ENCODE measurements at regions not wholly inside any gene's neighbourhood (a gene's known extent, or its start where the extent isn't known, plus 50 kb on each side); places are given as distances from the start of the nearest gene placed in this dataset.

DNA sequence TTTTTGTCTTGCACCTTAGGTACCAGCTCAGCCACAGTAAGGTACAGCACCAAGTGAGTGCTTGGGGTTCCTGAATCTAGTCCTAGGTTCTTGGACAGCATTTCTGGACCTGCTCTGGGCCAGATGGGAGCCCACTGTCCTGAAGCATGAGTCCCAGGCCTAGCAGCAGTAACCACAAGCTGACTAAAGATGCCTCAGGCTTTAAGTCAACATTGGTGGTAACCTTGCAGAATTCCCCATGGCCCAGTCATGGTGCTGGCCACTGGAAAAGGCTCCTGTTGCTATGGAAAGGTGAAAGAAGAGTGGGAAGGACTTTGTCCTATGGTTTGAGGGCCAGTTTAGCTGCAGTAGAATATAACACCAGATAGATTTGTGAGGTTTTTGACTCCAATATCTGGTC lies 86.9 kb upstream of the CLEC14A start:
- POLR2A ChIA-PET: no interaction called here
- H3K4me3 ChIP-seq (ENCODE audit: low read depth, low read length, poor library complexity, severe bottlenecking): no peak overlapping the region

DNA sequence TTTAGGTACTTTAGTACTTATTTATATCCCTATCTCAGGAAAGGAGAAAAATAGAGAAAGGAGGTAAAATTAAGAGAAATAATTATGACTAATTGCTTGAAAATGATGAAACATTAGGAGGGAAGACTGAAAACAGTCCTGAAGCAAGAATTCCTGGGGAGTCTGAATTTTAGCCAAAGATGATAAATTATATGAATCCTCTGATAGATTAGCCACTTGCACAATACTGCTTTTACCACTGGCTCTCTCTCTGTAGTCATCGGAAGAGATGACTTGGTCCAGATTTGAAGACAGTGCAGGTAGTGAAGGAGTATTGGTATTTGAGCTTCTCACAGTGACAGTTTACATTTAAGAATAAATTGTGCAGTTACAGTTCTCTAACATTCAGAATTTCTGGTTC lies 83.8 kb upstream of the CLEC14A start:
- Histone ChIP-seq H3K79me2 (ENCODE audit: insufficient read depth, low read depth, low read length) (no peaks in the 10 kb centered on the region), H3K9me3 (ENCODE audit: low read length) (no peaks in the 10 kb centered on the region), H3K4me3 (ENCODE audit: low read depth, low read length, poor library complexity, severe bottlenecking) (no peak overlapping the region), H2AFZ (ENCODE audit: low read length) (no peak overlapping the region), H3K4me1 (ENCODE audit: insufficient read depth, low read length, poor library complexity, severe bottlenecking) (no peaks in the 10 kb centered on the region), H3K36me3 (ENCODE audit: insufficient read depth, low read length) (no peaks in the 10 kb centered on the region), H3K27ac (ENCODE audit: low read depth, low read length, poor library complexity, severe bottlenecking) (no peak overlapping the region), H4K20me1 (ENCODE audit: insufficient read depth, low read length) (no peaks in the 10 kb centered on the region), H3K9me2 (ENCODE audit: insufficient read depth, low read length) (no peaks in the 10 kb centered on the region), H3K4me2 (ENCODE audit: low read length) (no peak overlapping the region)
- intact Hi-C loops (cut with micrococcal nuclease; ENCODE audit: unreplicated experiment): no loop called here
- CTCF ChIA-PET (ENCODE audit: unreplicated experiment): no interaction called here
- POLR2A ChIA-PET: interaction anchor here (1.0 kb wide), 1 partner anchor 10 kb away, joined by 3 read pairs; no protein-coding TSS in a partner anchor
- TF ChIP-seq, protein P1, sequence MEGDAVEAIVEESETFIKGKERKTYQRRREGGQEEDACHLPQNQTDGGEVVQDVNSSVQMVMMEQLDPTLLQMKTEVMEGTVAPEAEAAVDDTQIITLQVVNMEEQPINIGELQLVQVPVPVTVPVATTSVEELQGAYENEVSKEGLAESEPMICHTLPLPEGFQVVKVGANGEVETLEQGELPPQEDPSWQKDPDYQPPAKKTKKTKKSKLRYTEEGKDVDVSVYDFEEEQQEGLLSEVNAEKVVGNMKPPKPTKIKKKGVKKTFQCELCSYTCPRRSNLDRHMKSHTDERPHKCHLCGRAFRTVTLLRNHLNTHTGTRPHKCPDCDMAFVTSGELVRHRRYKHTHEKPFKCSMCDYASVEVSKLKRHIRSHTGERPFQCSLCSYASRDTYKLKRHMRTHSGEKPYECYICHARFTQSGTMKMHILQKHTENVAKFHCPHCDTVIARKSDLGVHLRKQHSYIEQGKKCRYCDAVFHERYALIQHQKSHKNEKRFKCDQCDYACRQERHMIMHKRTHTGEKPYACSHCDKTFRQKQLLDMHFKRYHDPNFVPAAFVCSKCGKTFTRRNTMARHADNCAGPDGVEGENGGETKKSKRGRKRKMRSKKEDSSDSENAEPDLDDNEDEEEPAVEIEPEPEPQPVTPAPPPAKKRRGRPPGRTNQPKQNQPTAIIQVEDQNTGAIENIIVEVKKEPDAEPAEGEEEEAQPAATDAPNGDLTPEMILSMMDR (conservative IDR thresholded peaks at IDR 0.05; ENCODE audit: low read length): no peak
- TF ChIP-seq EZH2phosphoT487 (IDR thresholded peaks at IDR 0.05; ENCODE audit: borderline replicate concordance, low read depth, low read length): no peak
- BruUV-seq (replicated peaks): no TSS peak
- no peak for DNase-seq (ENCODE audit: low spot score)

More for the DNA sequence above, 86.9 kb upstream of the CLEC14A start:
- no peak overlapping the region for H2AFZ ChIP-seq (ENCODE audit: low read length)
- H3K36me3 ChIP-seq (ENCODE audit: insufficient read depth, low read length): no peaks in the 10 kb centered on the region
- TF ChIP-seq, protein P1 (conservative IDR thresholded peaks at IDR 0.05; ENCODE audit: low read length): no peak
- H3K9me3 ChIP-seq (ENCODE audit: low read length): no peaks in the 10 kb centered on the region
- no peaks in the 10 kb centered on the region for H3K79me2 ChIP-seq (ENCODE audit: insufficient read depth, low read depth, low read length)
- DNase-seq (ENCODE audit: low spot score): no peak
- BruUV-seq (replicated peaks): no TSS peak
- H3K27ac ChIP-seq (ENCODE audit: low read depth, low read length, poor library complexity, severe bottlenecking): no peak overlapping the region
- intact Hi-C loops (cut with micrococcal nuclease; ENCODE audit: unreplicated experiment): no loop called here
- H3K9me2 ChIP-seq (ENCODE audit: insufficient read depth, low read length): no peaks in the 10 kb centered on the region
- no peak overlapping the region for H3K4me2 ChIP-seq (ENCODE audit: low read length)
- H3K4me1 ChIP-seq (ENCODE audit: insufficient read depth, low read length, poor library complexity, severe bottlenecking): no peaks in the 10 kb centered on the region
- no peaks in the 10 kb centered on the region for H4K20me1 ChIP-seq (ENCODE audit: insufficient read depth, low read length)
- CTCF ChIA-PET (ENCODE audit: unreplicated experiment): no interaction called here

DNA sequence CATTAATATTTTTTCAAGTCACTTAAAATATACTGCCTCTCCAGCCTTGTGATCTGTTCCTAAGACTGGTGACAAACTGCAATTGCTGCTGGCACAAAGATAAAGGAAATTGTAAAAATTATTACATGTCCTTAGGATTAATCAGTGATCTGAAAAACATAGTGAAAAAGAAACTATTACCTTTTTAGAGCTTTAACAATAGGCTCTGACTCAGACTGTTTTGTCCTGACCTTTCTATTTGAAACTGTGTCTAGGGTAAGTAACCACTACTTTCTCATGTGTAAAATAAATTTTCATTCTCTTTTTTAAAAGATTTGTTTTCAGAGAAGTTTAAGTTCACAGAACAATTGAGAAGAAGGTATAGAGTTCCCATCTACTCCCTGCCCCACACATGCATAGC lies 80.4 kb upstream of the CLEC14A start:
- intact Hi-C loops (cut with micrococcal nuclease; ENCODE audit: unreplicated experiment): no loop called here
- Histone ChIP-seq H3K4me2 (ENCODE audit: low read length) (no peak overlapping the region), H3K36me3 (ENCODE audit: insufficient read depth, low read length) (no peaks in the 10 kb centered on the region), H3K27ac (ENCODE audit: low read depth, low read length, poor library complexity, severe bottlenecking) (no peak overlapping the region), H3K9me3 (ENCODE audit: low read length) (no peaks in the 10 kb centered on the region), H3K4me1 (ENCODE audit: insufficient read depth, low read length, poor library complexity, severe bottlenecking) (no peaks in the 10 kb centered on the region), H3K4me3 (ENCODE audit: low read depth, low read length, poor library complexity, severe bottlenecking) (no peak overlapping the region), H3K79me2 (ENCODE audit: insufficient read depth, low read depth, low read length) (no peaks in the 10 kb centered on the region), H4K20me1 (ENCODE audit: insufficient read depth, low read length) (no peaks in the 10 kb centered on the region), H3K9me2 (ENCODE audit: insufficient read depth, low read length) (no peaks in the 10 kb centered on the region), H2AFZ (ENCODE audit: low read length) (no peak overlapping the region)
- POLR2A ChIA-PET: interaction anchor here (0.6 to 0.7 kb wide), 3 partner anchors 9 to 518 kb away, joined by 3 read pairs; no protein-coding TSS in a partner anchor
- no TSS peak for BruUV-seq (replicated peaks)
- CTCF ChIA-PET (ENCODE audit: unreplicated experiment): no interaction called here
- TF ChIP-seq EZH2phosphoT487 (IDR thresholded peaks at IDR 0.05; ENCODE audit: borderline replicate concordance, low read depth, low read length): no peak
- TF ChIP-seq, protein P1 (conservative IDR thresholded peaks at IDR 0.05; ENCODE audit: low read length): no peak
- no peak for DNase-seq (ENCODE audit: low spot score)

Measured in OCI-LY7 (cell line).